Stomach (tissue), 8 donors: ENCODE measurements at regions not wholly inside any gene's neighbourhood (a gene's known extent, or its start where the extent isn't known, plus 50 kb on each side); places are given as distances from the start of the nearest gene placed in this dataset.

Experiments used
- DNase-seq, 2 donors: peaks; one replicate each; pipeline versions ENCODE4 v3.0.0 to v3.0.0-alpha.2; 2013 to 2019
- H3K27ac ChIP-seq, 5 donors: fragments of 200-600 bp in 4 of 5; sonication (generic) in 4 of 5; one replicate each; pipeline ENCODE4 v1.5.1; 2013 to 2019; ENCODE audit warnings: mild to moderate bottlenecking in 1 of 5, moderate library complexity in 1 of 5
- H3K27me3 ChIP-seq, 3 donors: fragments of 200-600 bp; sonication (generic); one replicate each; pipeline ENCODE4 v1.5.1; 2017 to 2019; ENCODE audit warnings: mixed run types in 1 of 3
- H3K36me3 ChIP-seq, 4 donors: fragments of 200-600 bp; sonication (generic); 1 replicate in 3 of 4; 2 replicates in 1 of 4; pipeline ENCODE4 v1.5.1; 2016 to 2019
- H3K4me1 ChIP-seq, 4 donors: fragments of 200-600 bp; sonication (generic); one replicate each; pipeline ENCODE4 v1.5.1; 2016 to 2019
- H3K4me3 ChIP-seq, 4 donors: fragments of 200-600 bp; sonication (generic) in 3 of 4; one replicate each; pipeline ENCODE4 v1.5.1; 2016 to 2019; ENCODE audit warnings: mild to moderate bottlenecking in 1 of 4
- H3K9me3 ChIP-seq, 4 donors: fragments of 200-600 bp; sonication (generic); one replicate each; pipeline ENCODE4 v1.5.1; 2016 to 2019
- EP300 ChIP-seq: sonication (generic); formaldehyde crosslinking; IDR thresholded peaks from one replicate; pipeline ENCODE4 v1.6.1; 2017; ENCODE audit warnings: antibody characterized with exemption
- POLR2A ChIP-seq, 4 donors: fragments of 450-650 bp; IDR thresholded peaks; one replicate each; pipeline ENCODE4 v1.6.1; 2016; ENCODE audit warnings: antibody characterized with exemption in 4 of 4, control low read depth in 2 of 4, mild to moderate bottlenecking in 1 of 4, moderate library complexity in 1 of 4
- POLR2AphosphoS5 ChIP-seq, 3 donors: sonication (generic); formaldehyde crosslinking; IDR thresholded peaks; one replicate each; pipeline ENCODE4 v1.6.1; 2016; ENCODE audit warnings: antibody characterized with exemption in 3 of 3
- WGBS, 5 donors: extraction: QIAGEN DNeasy Blood & Tissue Kit in 3 of 5; methylation state at CpG; one replicate each; pipeline versions ENCODE4 v1.1.5 to v1.1.7; 2013 to 2018; 5-methylcytosine and 5-hydroxymethylcytosine counted together
- intact Hi-C: fragments of 100-400 bp; cut with DNase I; formaldehyde crosslinking; loops from one replicate; pipeline ENCODE4 v1.15.1; 2023; ENCODE audit warnings: low total_unique reads
- TF ChIP-seq, protein P1 (sequence below), 7 experiments: fragments of 450-650 bp in 4 of 7; fragments of 200-600 bp in 3 of 7; sonication (generic) in 3 of 7; IDR thresholded peaks; one replicate each; pipeline ENCODE4 v1.5.1; 2016 to 2019; ENCODE audit warnings: antibody characterized with exemption in 7 of 7, control low read depth in 2 of 7, mild to moderate bottlenecking in 1 of 7
- donor health status: healthy with polysubstance abuse.
- donor health status: Bipolar disorder and iron deficiency.
- donor health status: healthy.

DNA sequence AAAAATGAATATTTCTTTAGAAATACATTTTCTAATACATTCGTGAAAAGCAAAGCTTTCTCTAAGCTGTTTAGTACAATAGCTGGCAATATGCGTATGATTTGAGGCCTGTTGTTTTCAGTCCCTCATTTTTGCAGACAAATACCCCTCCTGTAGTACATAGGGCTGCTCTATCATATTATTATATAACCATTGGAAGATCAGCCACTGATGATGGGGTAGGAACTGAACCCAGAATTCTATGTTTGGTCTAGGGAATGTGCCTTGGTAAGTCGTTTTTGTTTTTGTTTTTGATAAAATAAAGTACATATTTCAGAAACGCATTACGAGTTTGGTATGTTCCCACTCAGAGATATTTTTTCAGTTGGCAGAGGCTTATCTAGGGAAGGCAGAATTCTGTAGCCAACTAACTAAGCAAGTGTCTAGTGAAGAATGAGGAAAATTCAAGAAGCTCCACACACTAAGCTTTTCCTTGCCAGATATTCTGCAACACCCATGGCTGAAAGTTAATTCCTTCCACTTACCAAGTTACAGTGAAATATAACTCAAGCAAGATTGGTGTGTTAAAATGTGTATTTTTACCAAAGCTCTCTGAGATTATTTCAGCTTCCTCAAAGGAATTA is 656.9 kb upstream of the MIR17HG start:
- TF ChIP-seq POLR2A (IDR thresholded peaks at IDR 0.05) (no peak), POLR2AphosphoS5 (IDR thresholded peaks at IDR 0.05) (no peak), EP300 (no peak)
- TF ChIP-seq, protein P1, sequence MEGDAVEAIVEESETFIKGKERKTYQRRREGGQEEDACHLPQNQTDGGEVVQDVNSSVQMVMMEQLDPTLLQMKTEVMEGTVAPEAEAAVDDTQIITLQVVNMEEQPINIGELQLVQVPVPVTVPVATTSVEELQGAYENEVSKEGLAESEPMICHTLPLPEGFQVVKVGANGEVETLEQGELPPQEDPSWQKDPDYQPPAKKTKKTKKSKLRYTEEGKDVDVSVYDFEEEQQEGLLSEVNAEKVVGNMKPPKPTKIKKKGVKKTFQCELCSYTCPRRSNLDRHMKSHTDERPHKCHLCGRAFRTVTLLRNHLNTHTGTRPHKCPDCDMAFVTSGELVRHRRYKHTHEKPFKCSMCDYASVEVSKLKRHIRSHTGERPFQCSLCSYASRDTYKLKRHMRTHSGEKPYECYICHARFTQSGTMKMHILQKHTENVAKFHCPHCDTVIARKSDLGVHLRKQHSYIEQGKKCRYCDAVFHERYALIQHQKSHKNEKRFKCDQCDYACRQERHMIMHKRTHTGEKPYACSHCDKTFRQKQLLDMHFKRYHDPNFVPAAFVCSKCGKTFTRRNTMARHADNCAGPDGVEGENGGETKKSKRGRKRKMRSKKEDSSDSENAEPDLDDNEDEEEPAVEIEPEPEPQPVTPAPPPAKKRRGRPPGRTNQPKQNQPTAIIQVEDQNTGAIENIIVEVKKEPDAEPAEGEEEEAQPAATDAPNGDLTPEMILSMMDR (IDR thresholded peaks at IDR 0.05) = no peak
- Histone ChIP-seq H3K36me3 (no peaks in the 10 kb centered on the region), H3K9me3 (no peaks in the 10 kb centered on the region), H3K27me3 (no peaks in the 10 kb centered on the region), H3K27ac (no peak overlapping the region), H3K4me3 (no peak overlapping the region), H3K4me1 (no peaks in the 10 kb centered on the region)
- DNase-seq = peak in 1 of 2 donors; percentile 15
- WGBS, 5 donors = 71 to 79% (median 76%) methylated on average over 5 of the region's 5 CpGs
- intact Hi-C loops = no loop called here

DNA sequence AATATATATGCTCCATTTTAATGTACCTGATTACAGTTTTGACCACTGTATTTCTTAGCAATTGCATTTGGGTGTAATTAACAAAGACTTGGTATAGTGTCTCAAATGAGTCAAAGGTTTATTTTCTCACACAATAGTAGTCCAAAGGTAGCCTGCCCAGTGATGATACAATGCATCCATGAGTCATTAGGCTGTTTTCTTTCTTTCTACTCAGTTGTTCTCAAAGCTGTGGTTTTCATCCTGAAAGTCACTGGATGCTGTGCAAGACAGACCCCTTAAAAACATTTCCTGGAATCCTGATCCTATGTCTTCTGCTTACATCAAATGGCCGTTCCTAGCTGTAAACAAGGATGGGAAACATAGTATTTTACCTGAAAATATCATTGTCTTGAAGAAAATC is 651.2 kb upstream of the MIR17HG start:
- Histone ChIP-seq H3K36me3 (no peaks in the 10 kb centered on the region), H3K9me3 (no peaks in the 10 kb centered on the region), H3K27ac (no peak overlapping the region), H3K27me3 (no peaks in the 10 kb centered on the region), H3K4me1 (no peaks in the 10 kb centered on the region), H3K4me3 (no peak overlapping the region)
- 43 to 71% (median 58%) methylated on average over 1 of the region's 1 CpG for WGBS, 5 donors
- TF ChIP-seq, protein P1 (IDR thresholded peaks at IDR 0.05) = no peak
- no peak for TF ChIP-seq POLR2AphosphoS5 (IDR thresholded peaks at IDR 0.05)
- no peak for TF ChIP-seq EP300
- no peak for TF ChIP-seq POLR2A (IDR thresholded peaks at IDR 0.05)
- intact Hi-C loops = no loop called here
- no peak for DNase-seq

DNA sequence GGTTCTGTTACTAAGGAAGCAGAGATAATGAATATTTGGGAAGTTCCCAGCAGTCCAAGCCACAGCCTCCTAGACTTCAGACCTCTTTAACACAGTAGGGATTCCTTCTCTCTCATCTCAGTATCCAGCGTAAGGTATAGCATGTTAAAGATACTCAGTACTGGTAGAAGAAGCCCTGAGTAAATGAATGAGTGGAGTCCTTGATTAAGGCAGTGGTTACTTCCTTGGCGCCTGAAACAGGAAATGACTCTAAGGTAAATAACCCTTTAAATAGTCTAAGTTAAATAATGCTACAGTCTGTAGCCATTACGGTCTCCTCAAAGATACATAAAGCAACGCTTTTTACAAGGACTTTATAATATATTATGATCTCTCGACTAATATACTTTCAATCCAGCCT is 650.8 kb upstream of the MIR17HG start:
- TF ChIP-seq POLR2A (IDR thresholded peaks at IDR 0.05) = no peak
- H3K4me3 ChIP-seq = no peak overlapping the region
- no peak for DNase-seq
- no peaks in the 10 kb centered on the region for H3K36me3 ChIP-seq
- no peaks in the 10 kb centered on the region for H3K27me3 ChIP-seq
- H3K27ac ChIP-seq = no peak overlapping the region
- 60 to 79% (median 71%) methylated on average over 5 of the region's 5 CpGs for WGBS, 5 donors
- no peaks in the 10 kb centered on the region for H3K9me3 ChIP-seq
- intact Hi-C loops = no loop called here
- no peaks in the 10 kb centered on the region for H3K4me1 ChIP-seq

DNA sequence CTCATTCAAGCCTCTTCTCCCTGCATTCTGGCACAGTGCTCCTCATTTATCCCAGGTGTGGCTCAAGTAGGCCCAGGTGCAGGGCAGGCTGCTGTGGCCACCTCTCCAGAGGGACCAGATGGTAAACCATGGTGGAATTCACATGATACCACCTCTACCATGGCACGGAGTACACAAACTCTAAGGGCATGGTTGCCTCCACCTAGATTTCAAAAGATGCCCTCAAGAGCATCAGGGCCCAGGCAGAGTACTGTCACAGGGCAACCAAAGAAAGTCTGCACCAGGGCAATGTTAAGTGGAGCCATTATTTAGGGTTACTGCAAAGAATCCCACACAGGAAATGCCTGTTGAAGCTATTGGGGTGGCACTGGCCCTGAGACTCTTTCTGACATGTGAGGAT is 647.1 kb upstream of the MIR17HG start:
- intact Hi-C loops = no loop called here

DNA sequence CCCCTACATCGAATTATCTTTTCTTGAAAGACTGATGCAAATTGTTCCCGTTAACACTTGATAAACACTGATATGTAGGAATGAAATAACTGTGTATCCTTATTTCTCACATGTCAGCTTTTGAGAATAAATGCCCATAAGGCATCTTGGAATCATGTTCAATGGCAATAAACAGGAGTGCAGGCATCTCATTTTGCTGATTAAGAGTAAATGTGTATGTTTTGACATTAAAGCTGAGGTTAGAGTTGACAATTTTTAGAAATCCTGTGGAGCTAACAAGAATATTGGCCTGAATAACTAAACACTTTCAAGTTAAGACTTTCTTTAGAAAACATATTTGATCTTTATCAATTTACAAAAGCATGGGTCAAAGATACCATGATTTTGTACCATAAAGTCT is 646.2 kb upstream of the MIR17HG start:
- TF ChIP-seq, protein P1 (IDR thresholded peaks at IDR 0.05) = no peak
- TF ChIP-seq POLR2AphosphoS5 (IDR thresholded peaks at IDR 0.05) = no peak
- TF ChIP-seq EP300 = no peak
- TF ChIP-seq POLR2A (IDR thresholded peaks at IDR 0.05) = no peak
- no peak overlapping the region for H3K4me3 ChIP-seq
- no peaks in the 10 kb centered on the region for H3K36me3 ChIP-seq
- intact Hi-C loops = no loop called here
- H3K9me3 ChIP-seq = peaks cover 0 to 7% (median 0%) of the 10 kb centered on the region in 4 donors
- no peaks in the 10 kb centered on the region for H3K4me1 ChIP-seq
- no peak overlapping the region for H3K27ac ChIP-seq
- DNase-seq = no peak
- H3K27me3 ChIP-seq = no peaks in the 10 kb centered on the region
- 77 to 88% (median 83%) methylated on average over 2 of the region's 2 CpGs for WGBS, 5 donors

More for the DNA sequence above, 647.1 kb upstream of the MIR17HG start:
- no peaks in the 10 kb centered on the region for H3K36me3 ChIP-seq
- H3K4me3 ChIP-seq = no peak overlapping the region
- H3K9me3 ChIP-seq = peaks cover 0 to under 1% (median 0%) of the 10 kb centered on the region in 4 donors
- 69 to 92% (median 88%) methylated on average over 1 of the region's 1 CpG for WGBS, 5 donors
- H3K27me3 ChIP-seq = no peaks in the 10 kb centered on the region
- H3K27ac ChIP-seq = no peak overlapping the region
- no peak for DNase-seq
- TF ChIP-seq, protein P1 (IDR thresholded peaks at IDR 0.05) = no peak
- no peak for TF ChIP-seq EP300
- TF ChIP-seq POLR2A (IDR thresholded peaks at IDR 0.05) = no peak
- TF ChIP-seq POLR2AphosphoS5 (IDR thresholded peaks at IDR 0.05) = no peak
- no peaks in the 10 kb centered on the region for H3K4me1 ChIP-seq
